Anterior cingulate cortex (tissue), 58 donors: ENCODE measurements at regions not wholly inside any gene's neighbourhood (a gene's known extent, or its start where the extent isn't known, plus 50 kb on each side); places are given as distances from the start of the nearest gene placed in this dataset.
A peak's percentile ranks its signal among the peaks of the same experiment; 100 is the strongest.

Experiments
- DNase-seq, 58 donors: peaks; one replicate each; lab custom pipeline; 2025; lab: John Stamatoyannopoulos, UW

- DNase-seq, result no peak
Observed at GRCh38 chr2:144094408-144095151, 425.3 kb downstream of the ZEB2 start.

GRCh38 chr2:144091622-144092021 lies 428.3 kb downstream of the ZEB2 start:
- no peak for DNase-seq

GRCh38 chr2:144088863-144089262 lies 431.1 kb downstream of the ZEB2 start:
- DNase-seq, result no peak

- DNase-seq, result no peak
Observed at GRCh38 chr2:144086965-144087364, 433.0 kb downstream of the ZEB2 start.

GRCh38 chr2:144085016-144085415 lies 434.9 kb downstream of the ZEB2 start:
- DNase-seq, result no peak

GRCh38 chr2:144084114-144084661 lies 435.7 kb downstream of the ZEB2 start:
- DNase-seq, result no peak

- DNase-seq, result no peak
Observed at GRCh38 chr2:144083211-144083610, 436.7 kb downstream of the ZEB2 start.

GRCh38 chr2:144082777-144083176 lies 437.1 kb downstream of the ZEB2 start:
- DNase-seq, result no peak

- no peak for DNase-seq
Observed at GRCh38 chr2:144082327-144082726, 437.6 kb downstream of the ZEB2 start.

GRCh38 chr2:144081272-144081671 lies 438.6 kb downstream of the ZEB2 start:
- DNase-seq, result no peak

GRCh38 chr2:144079803-144080202 lies 440.1 kb downstream of the ZEB2 start:
- DNase-seq, result no peak

GRCh38 chr2:144078802-144079724 lies 440.9 kb downstream of the ZEB2 start:
- no peak for DNase-seq

- peak in 2 of 58 donors; percentile 6 to 22 for DNase-seq
Observed at GRCh38 chr2:144078106-144078505, 441.8 kb downstream of the ZEB2 start.

- no peak for DNase-seq
Observed at GRCh38 chr2:144074450-144074849, 445.5 kb downstream of the ZEB2 start.

- DNase-seq, result no peak
Observed at GRCh38 chr2:144071461-144071860, 448.5 kb downstream of the ZEB2 start.

GRCh38 chr2:144067506-144067905 lies 452.4 kb downstream of the ZEB2 start:
- no peak for DNase-seq

GRCh38 chr2:144063602-144064001 lies 456.3 kb downstream of the ZEB2 start:
- no peak for DNase-seq

- no peak for DNase-seq
Observed at GRCh38 chr2:144054911-144055310, 465.0 kb downstream of the ZEB2 start.

GRCh38 chr2:144052083-144052482 lies 467.8 kb downstream of the ZEB2 start:
- DNase-seq, result no peak

GRCh38 chr2:144049137-144049536 lies 470.8 kb downstream of the ZEB2 start:
- no peak for DNase-seq

GRCh38 chr2:144048631-144049060 lies 471.3 kb downstream of the ZEB2 start:
- no peak for DNase-seq
